ENCODE measurements at regions not wholly inside any gene's neighbourhood (a gene's known extent, or its start where the extent isn't known, plus 50 kb on each side); places are given as distances from the start of the nearest gene placed in this dataset.

DNA sequence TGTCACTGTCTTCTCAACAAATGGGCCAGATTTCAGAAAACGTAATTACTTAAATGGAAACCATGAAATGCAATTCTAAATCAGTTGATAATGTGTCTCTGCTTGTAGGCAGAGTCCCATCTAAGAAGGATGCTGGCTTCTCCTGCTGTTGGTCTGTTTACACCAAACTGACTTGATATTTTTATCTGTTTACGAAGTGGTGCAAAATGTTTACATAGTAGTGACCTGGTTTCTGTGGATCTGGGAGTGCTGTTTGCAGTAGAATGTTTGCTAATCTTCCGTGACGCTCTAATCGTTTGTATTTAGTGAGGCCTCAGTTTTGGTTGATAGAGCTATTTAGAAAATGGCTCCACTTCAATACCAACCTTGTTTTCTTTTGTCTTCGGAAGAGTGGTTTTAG lies 213.5 kb downstream of the VEGFC start:
- TF ChIP-seq CTCF (IDR thresholded peaks at IDR 0.05) (no peak), POLR2A (IDR thresholded peaks at IDR 0.05) (no peak)
